MM.1S (cell line): ENCODE measurements at regions not wholly inside any gene's neighbourhood (a gene's known extent, or its start where the extent isn't known, plus 50 kb on each side); places are given as distances from the start of the nearest gene placed in this dataset.

ENCODE experiments used
- DNase-seq: peaks from one replicate; pipeline ENCODE4 v3.0.0-alpha.2; 2015
- H2AFZ ChIP-seq: fragments of 300-600 bp; sonication (generic); 2 replicates; pipeline ENCODE4 v1.6.0; 2016; ENCODE audit warnings: antibody characterized with exemption, low read length
- H3F3A ChIP-seq: fragments of 300-600 bp; sonication (generic); 2 replicates; pipeline ENCODE4 v1.6.1; 2016; ENCODE audit warnings: mild to moderate bottlenecking, antibody characterized with exemption, low read length, moderate library complexity, mixed read lengths; ENCODE audit not compliant: insufficient read depth
- H3K27ac ChIP-seq: fragments of 300-600 bp; sonication (generic); 2 replicates; pipeline ENCODE4 v1.5.1; 2016; ENCODE audit warnings: mild to moderate bottlenecking, low read length
- H3K27me3 ChIP-seq: fragments of 300-600 bp; sonication (generic); replicated peaks from 2 replicates; pipeline ENCODE4 v1.6.0; 2016; ENCODE audit warnings: low read length; ENCODE audit not compliant: insufficient read depth
- H3K36me3 ChIP-seq: fragments of 300-600 bp; sonication (generic); replicated peaks from 2 replicates; pipeline ENCODE4 v1.6.1; 2016; ENCODE audit warnings: mild to moderate bottlenecking, low read length, mixed read lengths; ENCODE audit not compliant: insufficient read depth
- H3K4me1 ChIP-seq: fragments of 300-600 bp; sonication (generic); 2 replicates; pipeline ENCODE4 v1.6.1; 2016; ENCODE audit warnings: low read length, mixed read lengths
- H3K4me2 ChIP-seq: fragments of 300-600 bp; sonication (generic); 2 replicates; pipeline ENCODE4 v1.6.0; 2016; ENCODE audit warnings: low read depth, low read length
- H3K4me3 ChIP-seq: fragments of 300-600 bp; sonication (generic); 2 replicates; pipeline ENCODE4 v1.5.1; 2016; ENCODE audit warnings: low read length, mixed read lengths
- H3K79me2 ChIP-seq: fragments of 300-600 bp; sonication (generic); 2 replicates; pipeline ENCODE4 v1.6.1; 2016; ENCODE audit warnings: mixed run types, low read length, mixed read lengths
- H3K9ac ChIP-seq: fragments of 300-600 bp; sonication (generic); 2 replicates; pipeline ENCODE4 v1.6.1; 2016; ENCODE audit warnings: low read length, mixed read lengths
- H3K9me2 ChIP-seq: fragments of 300-600 bp; sonication (generic); replicated peaks from 2 replicates; pipeline ENCODE4 v1.6.1; 2016; ENCODE audit warnings: mild to moderate bottlenecking, low read length, mixed read lengths; ENCODE audit not compliant: insufficient read depth
- H3K9me3 ChIP-seq: fragments of 300-600 bp; sonication (generic); replicated peaks from 2 replicates; pipeline ENCODE4 v1.6.1; 2016; ENCODE audit warnings: mild to moderate bottlenecking, low read length, mixed read lengths; ENCODE audit not compliant: insufficient read depth
- H4K20me1 ChIP-seq: fragments of 300-600 bp; sonication (generic); 2 replicates; pipeline ENCODE4 v1.6.1; 2016; ENCODE audit warnings: mild to moderate bottlenecking, low read length, moderate library complexity, mixed read lengths; ENCODE audit not compliant: insufficient read depth
- CTCF ChIP-seq: fragments of 300-600 bp; sonication (generic); IDR thresholded peaks from 2 replicates; pipeline ENCODE4 v1.5.1; 2016; ENCODE audit warnings: antibody characterized with exemption, low read length, mixed read lengths
- EZH2 ChIP-seq: fragments of 300-600 bp; sonication (generic); optimal IDR thresholded peaks from 2 replicates; pipeline ENCODE3; 2017; ENCODE audit warnings: low read depth, mild to moderate bottlenecking, antibody characterized with exemption, low read length, mixed read lengths
- EZH2phosphoT487 ChIP-seq: fragments of 300-600 bp; sonication (generic); IDR thresholded peaks from 2 replicates; pipeline ENCODE4 v1.6.1; 2018; ENCODE audit warnings: antibody characterized with exemption, low read length

GRCh38 chr7:46786995-46787394 is 794.9 kb downstream of the TNS3 start:
- Histone ChIP-seq H3F3A (no peaks in the 10 kb centered on the region), H3K79me2 (no peaks in the 10 kb centered on the region), H3K9me3 (no peaks in the 10 kb centered on the region), H3K4me1 (no peaks in the 10 kb centered on the region), H3K27me3 (no peaks in the 10 kb centered on the region), H3K4me2 (no peak overlapping the region), H3K9me2 (no peaks in the 10 kb centered on the region), H4K20me1 (no peaks in the 10 kb centered on the region), H3K27ac (no peak overlapping the region), H3K9ac (no peak overlapping the region), H3K4me3 (no peak overlapping the region), H2AFZ (no peak overlapping the region), H3K36me3 (no peaks in the 10 kb centered on the region)
- DNase-seq, result no peak
- TF ChIP-seq CTCF (no peak), EZH2 (no peak), EZH2phosphoT487 (no peak)

GRCh38 chr7:46786221-46786954 is 795.5 kb downstream of the TNS3 start:
- Histone ChIP-seq H3K79me2 (no peaks in the 10 kb centered on the region), H3F3A (no peaks in the 10 kb centered on the region), H3K9ac (no peak overlapping the region), H2AFZ (no peak overlapping the region), H3K4me1 (no peaks in the 10 kb centered on the region), H3K27me3 (no peaks in the 10 kb centered on the region), H3K27ac (no peak overlapping the region), H3K9me2 (no peaks in the 10 kb centered on the region), H3K4me3 (no peak overlapping the region), H3K9me3 (no peaks in the 10 kb centered on the region), H4K20me1 (no peaks in the 10 kb centered on the region), H3K36me3 (no peaks in the 10 kb centered on the region), H3K4me2 (no peak overlapping the region)
- DNase-seq, result no peak
- TF ChIP-seq EZH2 (no peak), CTCF (no peak), EZH2phosphoT487 (no peak)

- Histone ChIP-seq H3K27ac (no peak overlapping the region), H3K27me3 (no peaks in the 10 kb centered on the region), H3F3A (no peaks in the 10 kb centered on the region), H3K36me3 (no peaks in the 10 kb centered on the region), H3K79me2 (no peaks in the 10 kb centered on the region), H3K9me3 (no peaks in the 10 kb centered on the region), H3K4me3 (no peak overlapping the region), H3K4me2 (no peak overlapping the region), H3K9me2 (no peaks in the 10 kb centered on the region), H2AFZ (no peak overlapping the region), H3K9ac (no peak overlapping the region), H3K4me1 (no peaks in the 10 kb centered on the region), H4K20me1 (no peaks in the 10 kb centered on the region)
- no peak for DNase-seq
- TF ChIP-seq EZH2phosphoT487 (no peak), EZH2 (no peak), CTCF (no peak)
Measured at GRCh38 chr7:46784732-46785131, 797.2 kb downstream of the TNS3 start.
